ENCODE measurements at regions not wholly inside any gene's neighbourhood (a gene's known extent, or its start where the extent isn't known, plus 50 kb on each side); places are given as distances from the start of the nearest gene placed in this dataset.

DNA sequence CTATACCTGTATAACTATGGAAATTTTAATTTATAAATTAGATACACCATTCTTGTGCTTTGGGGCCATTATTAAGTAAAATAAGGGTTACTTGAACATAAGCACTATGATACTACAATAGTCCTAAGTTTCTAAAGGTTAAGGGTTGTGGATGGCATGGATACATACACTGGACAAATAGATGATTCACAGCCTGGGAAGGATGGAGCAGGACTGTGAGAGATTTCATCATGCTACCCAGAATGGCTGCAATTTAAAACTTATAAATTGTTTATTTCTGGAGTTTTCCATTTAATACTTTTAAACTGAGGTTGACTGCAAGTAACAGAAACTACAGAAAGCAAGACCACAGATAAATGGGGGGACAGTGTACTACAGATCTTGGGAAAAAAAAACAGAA is 295.8 kb upstream of the ZNF804A start:
- H3K9me3 ChIP-seq (replicated peaks; ENCODE audit: control insufficient read depth, insufficient read depth, low read depth, low read length) = no peaks in the 10 kb centered on the region; the same call in 1 of the 2 replicates
- FAIRE-seq = no peak
- no peak overlapping the region for H3K9ac ChIP-seq (ENCODE audit: insufficient read depth in 1 of 2, low read depth in 2 of 2, low read length in 2 of 2)
- no peaks in the 10 kb centered on the region for H3K36me3 ChIP-seq (ENCODE audit: control insufficient read depth, insufficient read depth, low read length)
- ChIA-PET CTCF (ENCODE audit: low intra/inter-chr PET ratio) (no interaction called here), POLR2A (no interaction called here)
- no peaks in the 10 kb centered on the region for H4K20me1 ChIP-seq (replicated peaks; ENCODE audit: control insufficient read depth, insufficient read depth, low read length)
- no TSS peak for BruUV-seq (replicated peaks)
- H3K4me3 ChIP-seq = no peak overlapping the region
- no peak for ATAC-seq
- DNase-seq (ENCODE audit: extremely low read depth in 1 of 4, low spot score in 3 of 4) = no peak
- no peak overlapping the region for H2AFZ ChIP-seq (ENCODE audit: low read depth, low read length)
- in situ Hi-C loops (cut with MboI) (no loop called here), intact Hi-C loops (cut with micrococcal nuclease) (no loop called here)
- H3K27me3 ChIP-seq (ENCODE audit: control insufficient read depth in 2 of 2, insufficient read depth in 2 of 2, low read length in 2 of 2) = no peaks in the 10 kb centered on the region
- H3K4me1 ChIP-seq (replicated peaks in 1 of 2; ENCODE audit: control insufficient read depth in 2 of 2, insufficient read depth in 2 of 2, low read length in 2 of 2) = no peaks in the 10 kb centered on the region
- no peak overlapping the region for H3K4me2 ChIP-seq (ENCODE audit: insufficient read depth, low read length)
- no peaks in the 10 kb centered on the region for H3K9me1 ChIP-seq (ENCODE audit: control insufficient read depth, insufficient read depth, low read length)
- no peak overlapping the region for H3K27ac ChIP-seq (ENCODE audit: extremely low read depth, low read depth, low read length)
- H3K79me2 ChIP-seq (ENCODE audit: control insufficient read depth, insufficient read depth, low read length) = no peaks in the 10 kb centered on the region
- TF ChIP-seq, protein P1, sequence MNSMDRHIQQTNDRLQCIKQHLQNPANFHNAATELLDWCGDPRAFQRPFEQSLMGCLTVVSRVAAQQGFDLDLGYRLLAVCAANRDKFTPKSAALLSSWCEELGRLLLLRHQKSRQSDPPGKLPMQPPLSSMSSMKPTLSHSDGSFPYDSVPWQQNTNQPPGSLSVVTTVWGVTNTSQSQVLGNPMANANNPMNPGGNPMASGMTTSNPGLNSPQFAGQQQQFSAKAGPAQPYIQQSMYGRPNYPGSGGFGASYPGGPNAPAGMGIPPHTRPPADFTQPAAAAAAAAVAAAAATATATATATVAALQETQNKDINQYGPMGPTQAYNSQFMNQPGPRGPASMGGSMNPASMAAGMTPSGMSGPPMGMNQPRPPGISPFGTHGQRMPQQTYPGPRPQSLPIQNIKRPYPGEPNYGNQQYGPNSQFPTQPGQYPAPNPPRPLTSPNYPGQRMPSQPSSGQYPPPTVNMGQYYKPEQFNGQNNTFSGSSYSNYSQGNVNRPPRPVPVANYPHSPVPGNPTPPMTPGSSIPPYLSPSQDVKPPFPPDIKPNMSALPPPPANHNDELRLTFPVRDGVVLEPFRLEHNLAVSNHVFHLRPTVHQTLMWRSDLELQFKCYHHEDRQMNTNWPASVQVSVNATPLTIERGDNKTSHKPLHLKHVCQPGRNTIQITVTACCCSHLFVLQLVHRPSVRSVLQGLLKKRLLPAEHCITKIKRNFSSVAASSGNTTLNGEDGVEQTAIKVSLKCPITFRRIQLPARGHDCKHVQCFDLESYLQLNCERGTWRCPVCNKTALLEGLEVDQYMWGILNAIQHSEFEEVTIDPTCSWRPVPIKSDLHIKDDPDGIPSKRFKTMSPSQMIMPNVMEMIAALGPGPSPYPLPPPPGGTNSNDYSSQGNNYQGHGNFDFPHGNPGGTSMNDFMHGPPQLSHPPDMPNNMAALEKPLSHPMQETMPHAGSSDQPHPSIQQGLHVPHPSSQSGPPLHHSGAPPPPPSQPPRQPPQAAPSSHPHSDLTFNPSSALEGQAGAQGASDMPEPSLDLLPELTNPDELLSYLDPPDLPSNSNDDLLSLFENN (IDR thresholded peaks at IDR 0.05; ENCODE audit: low read depth in 2 of 2, low read length in 2 of 2) = no peak
- TF ChIP-seq ZNF707 (CRISPR knock-in tag; conservative IDR thresholded peaks at IDR 0.05) (no peak), PTRF (tag; IDR thresholded peaks at IDR 0.05) (no peak), NFIC (IDR thresholded peaks at IDR 0.05) (no peak), SMARCC2 (IDR thresholded peaks at IDR 0.05; ENCODE audit: low read depth) (no peak), POLR2G (IDR thresholded peaks at IDR 0.05; ENCODE audit: low read depth, low read length) (no peak), ZKSCAN1 (IDR thresholded peaks at IDR 0.05; ENCODE audit: low read depth, low read length) (no peak), POLR2A (conservative IDR thresholded peaks at IDR 0.05) (no peak), FOXJ2 (tag; IDR thresholded peaks at IDR 0.05) (no peak), MAFG (tag; conservative IDR thresholded peaks at IDR 0.05) (no peak), ZNF282 (CRISPR knock-in tag; IDR thresholded peaks at IDR 0.05) (no peak)
- TF ChIP-seq, protein P2, sequence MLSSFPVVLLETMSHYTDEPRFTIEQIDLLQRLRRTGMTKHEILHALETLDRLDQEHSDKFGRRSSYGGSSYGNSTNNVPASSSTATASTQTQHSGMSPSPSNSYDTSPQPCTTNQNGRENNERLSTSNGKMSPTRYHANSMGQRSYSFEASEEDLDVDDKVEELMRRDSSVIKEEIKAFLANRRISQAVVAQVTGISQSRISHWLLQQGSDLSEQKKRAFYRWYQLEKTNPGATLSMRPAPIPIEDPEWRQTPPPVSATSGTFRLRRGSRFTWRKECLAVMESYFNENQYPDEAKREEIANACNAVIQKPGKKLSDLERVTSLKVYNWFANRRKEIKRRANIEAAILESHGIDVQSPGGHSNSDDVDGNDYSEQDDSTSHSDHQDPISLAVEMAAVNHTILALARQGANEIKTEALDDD (IDR thresholded peaks at IDR 0.05) = no peak
- TF ChIP-seq, protein P3, sequence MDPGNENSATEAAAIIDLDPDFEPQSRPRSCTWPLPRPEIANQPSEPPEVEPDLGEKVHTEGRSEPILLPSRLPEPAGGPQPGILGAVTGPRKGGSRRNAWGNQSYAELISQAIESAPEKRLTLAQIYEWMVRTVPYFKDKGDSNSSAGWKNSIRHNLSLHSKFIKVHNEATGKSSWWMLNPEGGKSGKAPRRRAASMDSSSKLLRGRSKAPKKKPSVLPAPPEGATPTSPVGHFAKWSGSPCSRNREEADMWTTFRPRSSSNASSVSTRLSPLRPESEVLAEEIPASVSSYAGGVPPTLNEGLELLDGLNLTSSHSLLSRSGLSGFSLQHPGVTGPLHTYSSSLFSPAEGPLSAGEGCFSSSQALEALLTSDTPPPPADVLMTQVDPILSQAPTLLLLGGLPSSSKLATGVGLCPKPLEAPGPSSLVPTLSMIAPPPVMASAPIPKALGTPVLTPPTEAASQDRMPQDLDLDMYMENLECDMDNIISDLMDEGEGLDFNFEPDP (CRISPR knock-in tag; IDR thresholded peaks at IDR 0.05) = no peak
- TF ChIP-seq, protein P4, sequence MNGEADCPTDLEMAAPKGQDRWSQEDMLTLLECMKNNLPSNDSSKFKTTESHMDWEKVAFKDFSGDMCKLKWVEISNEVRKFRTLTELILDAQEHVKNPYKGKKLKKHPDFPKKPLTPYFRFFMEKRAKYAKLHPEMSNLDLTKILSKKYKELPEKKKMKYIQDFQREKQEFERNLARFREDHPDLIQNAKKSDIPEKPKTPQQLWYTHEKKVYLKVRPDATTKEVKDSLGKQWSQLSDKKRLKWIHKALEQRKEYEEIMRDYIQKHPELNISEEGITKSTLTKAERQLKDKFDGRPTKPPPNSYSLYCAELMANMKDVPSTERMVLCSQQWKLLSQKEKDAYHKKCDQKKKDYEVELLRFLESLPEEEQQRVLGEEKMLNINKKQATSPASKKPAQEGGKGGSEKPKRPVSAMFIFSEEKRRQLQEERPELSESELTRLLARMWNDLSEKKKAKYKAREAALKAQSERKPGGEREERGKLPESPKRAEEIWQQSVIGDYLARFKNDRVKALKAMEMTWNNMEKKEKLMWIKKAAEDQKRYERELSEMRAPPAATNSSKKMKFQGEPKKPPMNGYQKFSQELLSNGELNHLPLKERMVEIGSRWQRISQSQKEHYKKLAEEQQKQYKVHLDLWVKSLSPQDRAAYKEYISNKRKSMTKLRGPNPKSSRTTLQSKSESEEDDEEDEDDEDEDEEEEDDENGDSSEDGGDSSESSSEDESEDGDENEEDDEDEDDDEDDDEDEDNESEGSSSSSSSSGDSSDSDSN (IDR thresholded peaks at IDR 0.05; ENCODE audit: borderline replicate concordance in 1 of 2, low read depth in 2 of 2, low read length in 2 of 2) = no peak
- TF ChIP-seq, protein P5, sequence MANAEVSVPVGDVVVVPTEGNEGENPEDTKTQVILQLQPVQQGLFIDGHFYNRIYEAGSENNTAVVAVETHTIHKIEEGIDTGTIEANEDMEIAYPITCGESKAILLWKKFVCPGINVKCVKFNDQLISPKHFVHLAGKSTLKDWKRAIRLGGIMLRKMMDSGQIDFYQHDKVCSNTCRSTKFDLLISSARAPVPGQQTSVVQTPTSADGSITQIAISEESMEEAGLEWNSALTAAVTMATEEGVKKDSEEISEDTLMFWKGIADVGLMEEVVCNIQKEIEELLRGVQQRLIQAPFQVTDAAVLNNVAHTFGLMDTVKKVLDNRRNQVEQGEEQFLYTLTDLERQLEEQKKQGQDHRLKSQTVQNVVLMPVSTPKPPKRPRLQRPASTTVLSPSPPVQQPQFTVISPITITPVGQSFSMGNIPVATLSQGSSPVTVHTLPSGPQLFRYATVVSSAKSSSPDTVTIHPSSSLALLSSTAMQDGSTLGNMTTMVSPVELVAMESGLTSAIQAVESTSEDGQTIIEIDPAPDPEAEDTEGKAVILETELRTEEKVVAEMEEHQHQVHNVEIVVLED (CRISPR knock-in tag; IDR thresholded peaks at IDR 0.05) = no peak
